ENCODE measurements at regions not wholly inside any gene's neighbourhood (a gene's known extent, or its start where the extent isn't known, plus 50 kb on each side); places are given as distances from the start of the nearest gene placed in this dataset.
"Not testable (repeated sequence)": the region's sequence is repeated elsewhere in the genome, so short reads cannot be mapped to it uniquely, and the experiment has no call there.

GRCh38 chr11:122197066-122197987 is 81.3 kb upstream of the BLID start:
- H3K27me3 Mint-ChIP-seq, result peaks cover 5 to 7% of the 10 kb centered on the region in 2 donors
- DNase-seq, result no peak
- no peaks in the 10 kb centered on the region for H3K4me1 Mint-ChIP-seq
- intact Hi-C loops (cut with micrococcal nuclease), result no loop called here
- no peaks in the 10 kb centered on the region for H3K36me3 ChIP-seq (ENCODE audit: insufficient read depth, low read length)
- H3K9me3 Mint-ChIP-seq, result no peaks in the 10 kb centered on the region
- H3K4me1 ChIP-seq (ENCODE audit: insufficient read depth, low read length), result no peaks in the 10 kb centered on the region
- CTCF ChIA-PET (ENCODE audit: partially characterized antibody), result no interaction called here
- H3K27ac ChIP-seq (ENCODE audit: low read depth, low read length), result no peak overlapping the region
- no peaks in the 10 kb centered on the region for H3K36me3 Mint-ChIP-seq
- no peak overlapping the region for H3K4me3 Mint-ChIP-seq
- POLR2A ChIA-PET (ENCODE audit: partially characterized antibody), result no interaction called here
- H3K27ac Mint-ChIP-seq, result no peak overlapping the region
- no peak overlapping the region for H3K4me3 ChIP-seq (ENCODE audit: low read length in 2 of 2)
- H3K9me3 ChIP-seq (ENCODE audit: control insufficient read depth in 1 of 2, low read length in 2 of 2), result no peaks in the 10 kb centered on the region
- peaks cover 4% of the 10 kb centered on the region for H3K27me3 ChIP-seq (ENCODE audit: insufficient read depth, low read length)

GRCh38 chr11:122195790-122196189 is 79.8 kb upstream of the BLID start:
- ChIA-PET POLR2A (ENCODE audit: partially characterized antibody) (no interaction called here), CTCF (ENCODE audit: partially characterized antibody) (no interaction called here)
- Histone ChIP-seq H3K27ac (ENCODE audit: low read depth, low read length) (no peak overlapping the region), H3K9me3 (ENCODE audit: control insufficient read depth in 1 of 2, low read length in 2 of 2) (no peaks in the 10 kb centered on the region), H3K4me1 (ENCODE audit: insufficient read depth, low read length) (no peaks in the 10 kb centered on the region), H3K4me3 (ENCODE audit: low read length in 2 of 2) (no peak overlapping the region), H3K36me3 (ENCODE audit: insufficient read depth, low read length) (no peaks in the 10 kb centered on the region), H3K27me3 (ENCODE audit: insufficient read depth, low read length) (peaks cover 4% of the 10 kb centered on the region)
- DNase-seq, result no peak
- Mint-ChIP-seq H3K27me3 (peaks cover 7% of the 10 kb centered on the region in 2 donors), H3K27ac (no peak overlapping the region), H3K4me3 (no peak overlapping the region), H3K4me1 (no peaks in the 10 kb centered on the region), H3K36me3 (no peaks in the 10 kb centered on the region), H3K9me3 (peaks cover 0 to 2% (median 0%) of the 10 kb centered on the region in 8 donors)
- intact Hi-C loops (cut with micrococcal nuclease), result no loop called here

- H3K4me3 ChIP-seq (ENCODE audit: low read length in 2 of 2); H3K4me1 Mint-ChIP-seq; H3K4me1 ChIP-seq (ENCODE audit: insufficient read depth, low read length); H3K27ac Mint-ChIP-seq; H3K36me3 Mint-ChIP-seq; POLR2A ChIA-PET (ENCODE audit: partially characterized antibody); H3K36me3 ChIP-seq (ENCODE audit: insufficient read depth, low read length); CTCF ChIA-PET (ENCODE audit: partially characterized antibody); H3K9me3 Mint-ChIP-seq; H3K27me3 Mint-ChIP-seq; H3K4me3 Mint-ChIP-seq; intact Hi-C loops (cut with micrococcal nuclease); H3K9me3 ChIP-seq (ENCODE audit: control insufficient read depth in 1 of 2, low read length in 2 of 2); H3K27me3 ChIP-seq (ENCODE audit: insufficient read depth, low read length); H3K27ac ChIP-seq (ENCODE audit: low read depth, low read length); DNase-seq: not testable (repeated sequence)
Measured at GRCh38 chr11:122193881-122194480, 78.0 kb upstream of the BLID start.

- Mint-ChIP-seq H3K27me3 (peaks cover 4 to 7% of the 10 kb centered on the region in 2 donors), H3K9me3 (peaks cover 0 to 2% (median 0%) of the 10 kb centered on the region in 8 donors), H3K4me1 (no peaks in the 10 kb centered on the region), H3K4me3 (no peak overlapping the region), H3K36me3 (no peaks in the 10 kb centered on the region), H3K27ac (no peak overlapping the region)
- DNase-seq, result no peak
- peaks cover 4% of the 10 kb centered on the region for H3K27me3 ChIP-seq (ENCODE audit: insufficient read depth, low read length)
- CTCF ChIA-PET (ENCODE audit: partially characterized antibody), result no interaction called here
- H3K4me1 ChIP-seq (ENCODE audit: insufficient read depth, low read length), result no peaks in the 10 kb centered on the region
- intact Hi-C loops (cut with micrococcal nuclease), result no loop called here
- H3K4me3 ChIP-seq (ENCODE audit: low read length in 2 of 2), result no peak overlapping the region
- H3K27ac ChIP-seq (ENCODE audit: low read depth, low read length), result no peak overlapping the region
- H3K36me3 ChIP-seq (ENCODE audit: insufficient read depth, low read length), result no peaks in the 10 kb centered on the region
- POLR2A ChIA-PET (ENCODE audit: partially characterized antibody), result no interaction called here
- no peaks in the 10 kb centered on the region for H3K9me3 ChIP-seq (ENCODE audit: control insufficient read depth in 1 of 2, low read length in 2 of 2)
Measured at GRCh38 chr11:122193457-122193856, 77.4 kb upstream of the BLID start.

GRCh38 chr11:122192634-122193255 is 76.7 kb upstream of the BLID start:
- Histone ChIP-seq H3K4me1 (ENCODE audit: insufficient read depth, low read length) (no peaks in the 10 kb centered on the region), H3K27ac (ENCODE audit: low read depth, low read length) (no peak overlapping the region), H3K27me3 (ENCODE audit: insufficient read depth, low read length) (peaks cover 4% of the 10 kb centered on the region), H3K9me3 (ENCODE audit: control insufficient read depth in 1 of 2, low read length in 2 of 2) (no peaks in the 10 kb centered on the region), H3K4me3 (ENCODE audit: low read length in 2 of 2) (no peak overlapping the region), H3K36me3 (ENCODE audit: insufficient read depth, low read length) (no peaks in the 10 kb centered on the region)
- H3K9me3 Mint-ChIP-seq, result peaks cover 0 to 2% (median 0%) of the 10 kb centered on the region in 8 donors
- ChIA-PET CTCF (ENCODE audit: partially characterized antibody) (no interaction called here), POLR2A (ENCODE audit: partially characterized antibody) (no interaction called here)
- no peak overlapping the region for H3K27ac Mint-ChIP-seq
- H3K36me3 Mint-ChIP-seq, result no peaks in the 10 kb centered on the region
- no peak for DNase-seq
- intact Hi-C loops (cut with micrococcal nuclease), result no loop called here
- H3K4me1 Mint-ChIP-seq, result no peaks in the 10 kb centered on the region
- H3K4me3 Mint-ChIP-seq, result no peak overlapping the region
- H3K27me3 Mint-ChIP-seq, result peaks cover 4 to 7% of the 10 kb centered on the region in 2 donors

- Mint-ChIP-seq H3K27ac (no peak overlapping the region), H3K27me3 (peaks cover 0 to 2% of the 10 kb centered on the region in 2 donors), H3K4me3 (no peak overlapping the region), H3K9me3 (peaks cover 0 to 2% (median 0%) of the 10 kb centered on the region in 8 donors), H3K36me3 (no peaks in the 10 kb centered on the region), H3K4me1 (no peaks in the 10 kb centered on the region)
- ChIA-PET POLR2A (ENCODE audit: partially characterized antibody) (no interaction called here), CTCF (ENCODE audit: partially characterized antibody) (no interaction called here)
- no peaks in the 10 kb centered on the region for H3K4me1 ChIP-seq (ENCODE audit: insufficient read depth, low read length)
- H3K36me3 ChIP-seq (ENCODE audit: insufficient read depth, low read length), result no peaks in the 10 kb centered on the region
- peaks cover 2% of the 10 kb centered on the region for H3K27me3 ChIP-seq (ENCODE audit: insufficient read depth, low read length)
- H3K27ac ChIP-seq (ENCODE audit: low read depth, low read length), result no peak overlapping the region
- intact Hi-C loops (cut with micrococcal nuclease), result no loop called here
- no peaks in the 10 kb centered on the region for H3K9me3 ChIP-seq (ENCODE audit: control insufficient read depth in 1 of 2, low read length in 2 of 2)
- no peak overlapping the region for H3K4me3 ChIP-seq (ENCODE audit: low read length in 2 of 2)
- DNase-seq, result no peak
Measured at GRCh38 chr11:122190768-122191167, 74.8 kb upstream of the BLID start.

GRCh38 chr11:122189229-122189628 is 73.2 kb upstream of the BLID start:
- no peak overlapping the region for H3K4me3 Mint-ChIP-seq
- no peak overlapping the region for H3K27ac Mint-ChIP-seq
- no peaks in the 10 kb centered on the region for H3K4me1 Mint-ChIP-seq
- H3K36me3 Mint-ChIP-seq, result no peaks in the 10 kb centered on the region
- Histone ChIP-seq H3K4me1 (ENCODE audit: insufficient read depth, low read length) (no peaks in the 10 kb centered on the region), H3K27me3 (ENCODE audit: insufficient read depth, low read length) (no peaks in the 10 kb centered on the region), H3K4me3 (ENCODE audit: low read length in 2 of 2) (no peak overlapping the region), H3K27ac (ENCODE audit: low read depth, low read length) (no peak overlapping the region), H3K36me3 (ENCODE audit: insufficient read depth, low read length) (no peaks in the 10 kb centered on the region), H3K9me3 (ENCODE audit: control insufficient read depth in 1 of 2, low read length in 2 of 2) (no peaks in the 10 kb centered on the region)
- DNase-seq, result no peak
- peaks cover 0 to 2% of the 10 kb centered on the region in 2 donors for H3K27me3 Mint-ChIP-seq
- CTCF ChIA-PET (ENCODE audit: partially characterized antibody), result interaction anchor here (1.5 kb wide), 1 partner anchor 14 kb away, joined by 4 read pairs; no protein-coding TSS in a partner anchor
- intact Hi-C loops (cut with micrococcal nuclease), result no loop called here
- H3K9me3 Mint-ChIP-seq, result peaks cover 0 to 5% (median 0%) of the 10 kb centered on the region in 8 donors
- POLR2A ChIA-PET (ENCODE audit: partially characterized antibody), result no interaction called here
